Hepatocyte (in vitro differentiated cells): ENCODE measurements at regions not wholly inside any gene's neighbourhood (a gene's known extent, or its start where the extent isn't known, plus 50 kb on each side); places are given as distances from the start of the nearest gene placed in this dataset.

ENCODE experiments used
- EZH2phosphoT487 ChIP-seq: fragments of 200-600 bp; sonication (generic); IDR thresholded peaks from one replicate; pipeline ENCODE4 v1.6.1; 2018; ENCODE audit warnings: antibody characterized with exemption, mild to moderate bottlenecking, low read depth, moderate library complexity; ENCODE audit not compliant: unreplicated experiment, severe bottlenecking
- TF ChIP-seq, protein P1 (sequence below): fragments of 200-600 bp; sonication (generic); IDR thresholded peaks from 2 replicates; pipeline ENCODE4 v1.5.1; 2016; ENCODE audit warnings: antibody characterized with exemption, mild to moderate bottlenecking; ENCODE audit not compliant: poor library complexity

DNA sequence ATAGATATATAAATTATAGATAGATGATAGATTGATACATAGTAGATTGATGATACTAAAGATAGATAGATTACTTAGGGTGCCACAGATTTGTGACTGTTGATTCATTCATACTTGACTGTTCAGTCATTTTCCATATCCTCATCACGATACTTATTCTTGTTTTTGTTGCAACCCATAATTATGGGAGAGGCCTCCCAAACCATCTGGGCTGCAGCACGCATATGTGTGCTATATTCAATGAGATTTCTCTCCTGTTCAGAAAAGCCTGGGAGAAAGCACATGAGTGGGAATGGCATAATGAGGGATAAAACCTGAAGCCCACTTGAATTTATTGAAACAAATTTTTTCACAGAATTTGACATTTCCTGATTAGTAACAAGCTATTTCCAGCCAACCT is 346.4 kb upstream of the PRKX start:
- TF ChIP-seq, protein P1, sequence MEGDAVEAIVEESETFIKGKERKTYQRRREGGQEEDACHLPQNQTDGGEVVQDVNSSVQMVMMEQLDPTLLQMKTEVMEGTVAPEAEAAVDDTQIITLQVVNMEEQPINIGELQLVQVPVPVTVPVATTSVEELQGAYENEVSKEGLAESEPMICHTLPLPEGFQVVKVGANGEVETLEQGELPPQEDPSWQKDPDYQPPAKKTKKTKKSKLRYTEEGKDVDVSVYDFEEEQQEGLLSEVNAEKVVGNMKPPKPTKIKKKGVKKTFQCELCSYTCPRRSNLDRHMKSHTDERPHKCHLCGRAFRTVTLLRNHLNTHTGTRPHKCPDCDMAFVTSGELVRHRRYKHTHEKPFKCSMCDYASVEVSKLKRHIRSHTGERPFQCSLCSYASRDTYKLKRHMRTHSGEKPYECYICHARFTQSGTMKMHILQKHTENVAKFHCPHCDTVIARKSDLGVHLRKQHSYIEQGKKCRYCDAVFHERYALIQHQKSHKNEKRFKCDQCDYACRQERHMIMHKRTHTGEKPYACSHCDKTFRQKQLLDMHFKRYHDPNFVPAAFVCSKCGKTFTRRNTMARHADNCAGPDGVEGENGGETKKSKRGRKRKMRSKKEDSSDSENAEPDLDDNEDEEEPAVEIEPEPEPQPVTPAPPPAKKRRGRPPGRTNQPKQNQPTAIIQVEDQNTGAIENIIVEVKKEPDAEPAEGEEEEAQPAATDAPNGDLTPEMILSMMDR: no peak
- no peak for TF ChIP-seq EZH2phosphoT487
